CD14-positive monocyte (primary cell): ENCODE measurements at regions not wholly inside any gene's neighbourhood (a gene's known extent, or its start where the extent isn't known, plus 50 kb on each side); places are given as distances from the start of the nearest gene placed in this dataset.

Experiments used
- DNase-seq, 3 donors: peaks; one replicate each; pipeline ENCODE4 v3.0.0-alpha.2; 2011 to 2022
- H2AFZ ChIP-seq: 2 replicates; pipeline ENCODE4 v1.6.0; 2012; ENCODE audit warnings: mild to moderate bottlenecking, low read depth, low read length, inconsistent platforms; ENCODE audit not compliant: insufficient read depth, poor library complexity, severe bottlenecking
- H3K27ac ChIP-seq, 2 donors: 1 replicate in 1 of 2; 2 replicates in 1 of 2; pipeline ENCODE4 v1.5.1; 2012 to 2013; ENCODE audit warnings: low read length in 2 of 2, control low read depth in 1 of 2, inconsistent platforms in 1 of 2, low read depth in 1 of 2, mild to moderate bottlenecking in 1 of 2
- H3K27me3 ChIP-seq, 2 donors: one replicate each; pipeline versions ENCODE4 v1.6.0 to v1.6.1; 2011 to 2013; ENCODE audit warnings: low read length in 2 of 2; ENCODE audit not compliant: control insufficient read depth in 2 of 2, insufficient read depth in 2 of 2
- H3K36me3 ChIP-seq, 2 donors: replicated peaks in 1 of 2; 1 replicate in 1 of 2; 2 replicates in 1 of 2; pipeline versions ENCODE4 v1.5.1 to v1.6.1; 2012 to 2013; ENCODE audit warnings: low read length in 2 of 2, control low read depth in 1 of 2, inconsistent platforms in 1 of 2, mild to moderate bottlenecking in 1 of 2; ENCODE audit not compliant: insufficient read depth in 2 of 2, control insufficient read depth in 1 of 2
- H3K4me1 ChIP-seq, 2 donors: 1 replicate in 1 of 2; 2 replicates in 1 of 2; pipeline versions ENCODE4 v1.5.1 to v1.6.1; 2012 to 2013; ENCODE audit warnings: low read length in 2 of 2, control low read depth in 1 of 2, inconsistent platforms in 1 of 2, mild to moderate bottlenecking in 1 of 2, moderate library complexity in 1 of 2; ENCODE audit not compliant: insufficient read depth in 2 of 2, control insufficient read depth in 1 of 2
- H3K4me2 ChIP-seq: replicated peaks from 2 replicates; pipeline ENCODE3; 2012; ENCODE audit warnings: low read length, moderate library complexity, mild to moderate bottlenecking; ENCODE audit not compliant: poor library complexity, severe bottlenecking; ENCODE audit errors: extremely low read depth
- H3K4me3 ChIP-seq, 3 experiments: fragments of 200-600 bp in 1 of 3; sonication (generic) in 1 of 3; replicated peaks in 1 of 3; 1 replicate in 2 of 3; 2 replicates in 1 of 3; pipeline ENCODE4 v1.5.1; 2011 to 2013; ENCODE audit warnings: low read length in 3 of 3, mild to moderate bottlenecking in 3 of 3, control low read depth in 2 of 3, low read depth in 2 of 3, inconsistent platforms in 1 of 3, moderate library complexity in 1 of 3
- H3K79me2 ChIP-seq: 2 replicates; pipeline ENCODE4 v1.6.0; 2012; ENCODE audit warnings: mild to moderate bottlenecking, control low read depth, inconsistent platforms, low read length, moderate library complexity; ENCODE audit not compliant: insufficient read depth
- H3K9ac ChIP-seq: 2 replicates; pipeline ENCODE4 v1.6.0; 2017; ENCODE audit warnings: low read length, mild to moderate bottlenecking; ENCODE audit not compliant: insufficient read depth, poor library complexity, severe bottlenecking
- H3K9me3 ChIP-seq, 2 donors: replicated peaks in 1 of 2; 1 replicate in 1 of 2; 2 replicates in 1 of 2; pipeline versions ENCODE4 v1.5.1 to v1.6.1; 2012 to 2013; ENCODE audit warnings: low read length in 2 of 2, control low read depth in 1 of 2; ENCODE audit not compliant: control insufficient read depth in 1 of 2, insufficient read depth in 1 of 2
- H4K20me1 ChIP-seq: 2 replicates; pipeline ENCODE4 v1.6.0; 2012; ENCODE audit warnings: mild to moderate bottlenecking, low read length, control low read depth, moderate library complexity; ENCODE audit not compliant: insufficient read depth
- H3K27ac Mint-ChIP-seq, 7 donors: one replicate each; pipeline ENCODE4 v1.8.0; 2020; ENCODE audit warnings: mild to moderate bottlenecking in 7 of 7, mixed read lengths in 7 of 7, moderate library complexity in 6 of 7, inconsistent platforms in 2 of 7
- H3K27me3 Mint-ChIP-seq, 3 donors: one replicate each; pipeline ENCODE4 v1.8.0; 2021 to 2022; ENCODE audit warnings: low read depth in 3 of 3, mild to moderate bottlenecking in 3 of 3, mixed read lengths in 3 of 3, moderate library complexity in 3 of 3, inconsistent platforms in 1 of 3
- H3K36me3 Mint-ChIP-seq, 2 donors: one replicate each; pipeline ENCODE4 v1.8.0; 2020; ENCODE audit warnings: mixed read lengths in 2 of 2, inconsistent platforms in 1 of 2, mild to moderate bottlenecking in 1 of 2
- H3K4me1 Mint-ChIP-seq: one replicate; pipeline ENCODE4 v1.8.0; 2020; ENCODE audit warnings: mild to moderate bottlenecking, mixed read lengths
- H3K4me3 Mint-ChIP-seq, 2 donors: one replicate each; pipeline ENCODE4 v1.8.0; 2020; ENCODE audit warnings: mild to moderate bottlenecking in 2 of 2, mixed read lengths in 2 of 2, moderate library complexity in 1 of 2
- H3K9me3 Mint-ChIP-seq, 7 donors: one replicate each; pipeline ENCODE4 v1.8.0; 2020 to 2022; ENCODE audit warnings: mixed read lengths in 7 of 7, mild to moderate bottlenecking in 6 of 7, moderate library complexity in 6 of 7, inconsistent platforms in 2 of 7
- CTCF ChIP-seq: fragments of 200-600 bp; IDR thresholded peaks from one replicate; pipeline ENCODE4 v1.8.0; 2022; ENCODE audit warnings: antibody characterized with exemption, mild to moderate bottlenecking
- WGBS: methylation state at CpG from one replicate; pipeline ENCODE4 v1.1.5; 2013; ENCODE audit warnings: missing lambda C conversion rate; ENCODE audit not compliant: insufficient coverage; 5-methylcytosine and 5-hydroxymethylcytosine counted together
- intact Hi-C, 2 donors: fragments of 100-400 bp; cut with micrococcal nuclease; formaldehyde crosslinking; loops; one replicate each; pipeline versions ENCODE4 v1.15.0 to v1.15.1; 2023

GRCh38 chr4:28004520-28004919, 1143.9 kb downstream of the STIM2 start:
- Histone ChIP-seq H3K9ac (no peak overlapping the region), H3K4me2 (no peak overlapping the region), H4K20me1 (no peaks in the 10 kb centered on the region), H3K4me3 (no peak overlapping the region), H3K4me1 (no peaks in the 10 kb centered on the region), H3K9me3 (peaks cover 0 to 5% of the 10 kb centered on the region in 2 donors), H3K27ac (no peak overlapping the region), H3K36me3 (no peaks in the 10 kb centered on the region), H3K27me3 (no peaks in the 10 kb centered on the region), H3K79me2 (no peaks in the 10 kb centered on the region), H2AFZ (no peak overlapping the region)
- no peak for DNase-seq
- Mint-ChIP-seq H3K36me3 (no peaks in the 10 kb centered on the region), H3K27ac (no peak overlapping the region), H3K27me3 (no peaks in the 10 kb centered on the region), H3K9me3 (peaks cover 0 to 6% (median 2%) of the 10 kb centered on the region in 7 donors), H3K4me1 (no peaks in the 10 kb centered on the region), H3K4me3 (no peak overlapping the region)
- TF ChIP-seq CTCF: no peak
- intact Hi-C loops: no loop called here

GRCh38 chr4:28006021-28006420, 1145.4 kb downstream of the STIM2 start:
- H3K4me1 Mint-ChIP-seq: no peaks in the 10 kb centered on the region
- no peak for DNase-seq
- no peaks in the 10 kb centered on the region for H4K20me1 ChIP-seq
- H3K27ac Mint-ChIP-seq: no peak overlapping the region
- H3K9ac ChIP-seq: no peak overlapping the region
- H3K36me3 ChIP-seq: no peaks in the 10 kb centered on the region
- H3K4me3 Mint-ChIP-seq: no peak overlapping the region
- H3K4me3 ChIP-seq: no peak overlapping the region
- H3K27me3 Mint-ChIP-seq: no peaks in the 10 kb centered on the region
- no peak for TF ChIP-seq CTCF
- H3K36me3 Mint-ChIP-seq: no peaks in the 10 kb centered on the region
- H3K9me3 ChIP-seq: peaks cover 0 to 8% of the 10 kb centered on the region in 2 donors
- H3K9me3 Mint-ChIP-seq: peaks cover 0 to 8% (median 2%) of the 10 kb centered on the region in 7 donors
- no peak overlapping the region for H2AFZ ChIP-seq
- H3K79me2 ChIP-seq: no peaks in the 10 kb centered on the region
- no peak overlapping the region for H3K27ac ChIP-seq
- no peak overlapping the region for H3K4me2 ChIP-seq
- WGBS: 90% methylated on average over 11 of the region's 12 CpGs
- intact Hi-C loops: no loop called here
- H3K27me3 ChIP-seq: no peaks in the 10 kb centered on the region
- H3K4me1 ChIP-seq: no peaks in the 10 kb centered on the region
